SK-N-SH (cell line): ENCODE measurements at regions not wholly inside any gene's neighbourhood (a gene's known extent, or its start where the extent isn't known, plus 50 kb on each side); places are given as distances from the start of the nearest gene placed in this dataset.

ENCODE experiments used
- CTCF ChIA-PET: fragments of 300-600, 350-600 bp; formaldehyde crosslinking; extraction: SDS; loops from one replicate; lab custom pipeline; 2021; lab: Yijun Ruan, JAX
- POLR2A ChIA-PET: fragments of 350-600 bp; sonication (Branson Sonifier 250); formaldehyde crosslinking; extraction: SDS; loops from one replicate; lab custom pipeline; 2020; ENCODE audit warnings: antibody characterized with exemption, inconsistent platforms; lab: Yijun Ruan, JAX
- DNase-seq: peaks from one replicate; pipeline ENCODE4 v3.0.0; 2012
- H2AFZ ChIP-seq: fragments of 200-600 bp; sonication (generic); 2 replicates; pipeline ENCODE4 v1.8.1; 2016; ENCODE audit warnings: antibody characterized with exemption, mild to moderate bottlenecking, low read depth
- H3F3A ChIP-seq: fragments of 200-600 bp; sonication (generic); replicated peaks from 2 replicates; pipeline ENCODE3; 2016; ENCODE audit warnings: antibody characterized with exemption, mild to moderate bottlenecking; ENCODE audit not compliant: insufficient read depth
- H3K27ac ChIP-seq, 2 experiments: fragments of 200-500 bp in 1 of 2; fragments of 200-600 bp in 1 of 2; sonication (Bioruptor generic) in 1 of 2; sonication (generic), shearing (Covaris generic) in 1 of 2; 2 replicates each; pipeline versions ENCODE4 v1.5.1 to v1.6.1; 2014 to 2016; ENCODE audit warnings: low read depth in 2 of 2, inconsistent platforms in 1 of 2, low read length in 1 of 2, mild to moderate bottlenecking in 1 of 2, mixed read lengths in 1 of 2
- H3K27me3 ChIP-seq: fragments of 200-600 bp; sonication (generic), shearing (Covaris generic); 2 replicates; pipeline ENCODE4 v1.6.1; 2016; ENCODE audit warnings: mixed run types; ENCODE audit not compliant: insufficient read depth
- H3K36me3 ChIP-seq, 2 experiments: fragments of 200-500 bp in 1 of 2; fragments of 200-600 bp in 1 of 2; sonication (Bioruptor generic) in 1 of 2; sonication (generic) in 1 of 2; replicated peaks in 1 of 2; 2 replicates each; pipeline versions ENCODE3 to v1.5.1; 2014 to 2016; ENCODE audit warnings: low read length in 1 of 2, mild to moderate bottlenecking in 1 of 2; ENCODE audit not compliant: insufficient read depth in 2 of 2, control insufficient read depth in 1 of 2
- H3K4me1 ChIP-seq, 2 experiments: fragments of 200-500 bp in 1 of 2; fragments of 200-600 bp in 1 of 2; sonication (Bioruptor generic) in 1 of 2; sonication (generic), shearing (Covaris generic) in 1 of 2; 2 replicates each; pipeline versions ENCODE4 v1.5.1 to v1.6.1; 2014 to 2016; ENCODE audit warnings: low read depth in 1 of 2, low read length in 1 of 2, mixed run types in 1 of 2; ENCODE audit not compliant: insufficient read depth in 2 of 2, control insufficient read depth in 1 of 2
- H3K4me2 ChIP-seq: fragments of 200-600 bp; sonication (generic), shearing (Covaris generic); 2 replicates; pipeline ENCODE4 v1.6.1; 2017; ENCODE audit warnings: mixed run types
- H3K4me3 ChIP-seq, 2 experiments: fragments of 200-500 bp in 1 of 2; fragments of 200-600 bp in 1 of 2; sonication (Bioruptor generic) in 1 of 2; sonication (generic), shearing (Covaris generic) in 1 of 2; 2 replicates each; pipeline versions ENCODE4 v1.5.1 to v1.8.1; 2014 to 2016; ENCODE audit warnings: low read depth in 2 of 2, inconsistent platforms in 1 of 2, low read length in 1 of 2, mild to moderate bottlenecking in 1 of 2, mixed read lengths in 1 of 2, moderate library complexity in 1 of 2
- H3K79me2 ChIP-seq: fragments of 200-600 bp; sonication (generic); 2 replicates; pipeline ENCODE4 v1.8.1; 2017; ENCODE audit warnings: mild to moderate bottlenecking; ENCODE audit not compliant: insufficient read depth
- H3K9ac ChIP-seq: fragments of 200-600 bp; sonication (generic); 2 replicates; pipeline ENCODE4 v1.6.1; 2017; ENCODE audit warnings: mixed run types
- H3K9me2 ChIP-seq: fragments of 200-600 bp; sonication (generic); 2 replicates; pipeline ENCODE4 v1.6.1; 2017; ENCODE audit warnings: mixed run types
- H3K9me3 ChIP-seq: fragments of 200-600 bp; sonication (generic); 2 replicates; pipeline ENCODE4 v1.6.1; 2017; ENCODE audit warnings: mixed run types, mild to moderate bottlenecking, moderate library complexity
- H4K20me1 ChIP-seq: fragments of 200-600 bp; sonication (generic); 2 replicates; pipeline ENCODE4 v1.6.1; 2017; ENCODE audit warnings: mild to moderate bottlenecking, mixed run types; ENCODE audit not compliant: insufficient read depth
- ELF1 ChIP-seq: IDR thresholded peaks from 2 replicates; pipeline ENCODE4 v1.4.0; 2012
- EP300 ChIP-seq, 2 experiments: IDR thresholded peaks; 2 replicates each; pipeline versions ENCODE4 v1.4.0 to v1.6.1; 2012; ENCODE audit warnings: borderline replicate concordance in 1 of 2, low read depth in 1 of 2, low read length in 1 of 2
- EZH2phosphoT487 ChIP-seq: fragments of 200-600 bp; sonication (generic); IDR thresholded peaks from 2 replicates; pipeline ENCODE4 v1.6.1; 2017; ENCODE audit warnings: low read depth, mixed run types, mild to moderate bottlenecking, antibody characterized with exemption, moderate library complexity, borderline replicate concordance
- FOSL2 ChIP-seq: IDR thresholded peaks from 2 replicates; pipeline ENCODE4 v1.4.0; 2012; ENCODE audit warnings: low read depth, mild to moderate bottlenecking, moderate library complexity, borderline replicate concordance
- GATA2 ChIP-seq: sonication (generic); formaldehyde crosslinking; IDR thresholded peaks from 2 replicates; pipeline ENCODE4 v1.5.0; 2020; ENCODE audit warnings: mild to moderate bottlenecking, missing genetic modification reagents
- MEF2A ChIP-seq: IDR thresholded peaks from 2 replicates; pipeline ENCODE4 v1.4.0; 2012; ENCODE audit warnings: low read depth, borderline replicate concordance
- NFIC ChIP-seq: IDR thresholded peaks from 2 replicates; pipeline ENCODE4 v1.4.0; 2012; ENCODE audit warnings: borderline replicate concordance
- NRF1 ChIP-seq: IDR thresholded peaks from 2 replicates; pipeline ENCODE4 v1.6.1; 2012; ENCODE audit warnings: low read depth, mild to moderate bottlenecking, low read length
- RAD21 ChIP-seq: IDR thresholded peaks from 2 replicates; pipeline ENCODE4 v1.6.1; 2012; ENCODE audit warnings: mild to moderate bottlenecking, low read length
- REST ChIP-seq: IDR thresholded peaks from 2 replicates; pipeline ENCODE4 v1.6.1; 2012; ENCODE audit warnings: mild to moderate bottlenecking, low read depth, low read length, moderate library complexity
- RFX5 ChIP-seq: IDR thresholded peaks from 2 replicates; pipeline ENCODE4 v1.6.1; 2012; ENCODE audit warnings: mild to moderate bottlenecking, improper control_type of control experiment, low read length
- TAF1 ChIP-seq: IDR thresholded peaks from 2 replicates; pipeline ENCODE4 v1.6.1; 2012; ENCODE audit warnings: low read depth, mild to moderate bottlenecking, low read length, moderate library complexity, borderline replicate concordance
- USF1 ChIP-seq: IDR thresholded peaks from 2 replicates; pipeline ENCODE4 v1.4.0; 2012; ENCODE audit warnings: low read depth, borderline replicate concordance
- WGBS: methylation state at CpG from one replicate; pipeline ENCODE4 v1.1.6; 2017; ENCODE audit warnings: low lambda C conversion rate; 5-methylcytosine and 5-hydroxymethylcytosine counted together
- TF ChIP-seq, protein P1 (sequence below): IDR thresholded peaks from 2 replicates; pipeline ENCODE4 v1.4.0; 2012; ENCODE audit warnings: low read depth, borderline replicate concordance

DNA sequence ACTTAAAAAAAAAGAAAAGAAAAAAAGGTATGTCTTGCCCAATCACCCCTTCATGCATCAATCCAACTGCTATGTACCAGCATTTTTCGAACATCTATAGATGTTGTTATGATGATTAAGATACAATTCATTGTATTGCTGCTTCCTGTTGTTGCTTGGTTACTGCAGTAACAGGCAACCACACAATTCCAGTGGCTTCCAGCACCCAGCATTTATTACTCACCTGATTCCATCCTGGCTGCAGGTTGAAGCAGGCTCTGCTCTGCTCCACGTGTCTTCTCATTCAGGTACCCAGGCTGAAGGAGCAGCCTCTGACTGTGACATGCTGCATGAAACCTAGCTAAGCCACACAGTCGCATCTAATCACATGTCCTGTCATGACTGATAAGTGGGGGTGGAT lies 196.9 kb downstream of the INO80D start:
- Histone ChIP-seq H4K20me1 (no peaks in the 10 kb centered on the region), H3K27ac (no peak overlapping the region), H3K9ac (no peak overlapping the region), H2AFZ (no peak overlapping the region), H3F3A (no peaks in the 10 kb centered on the region), H3K79me2 (no peaks in the 10 kb centered on the region), H3K27me3 (no peaks in the 10 kb centered on the region), H3K9me3 (no peaks in the 10 kb centered on the region), H3K9me2 (no peaks in the 10 kb centered on the region), H3K4me1 (peaks cover 0 to 6% of the 10 kb centered on the region in 2 experiments; a peak in 1 of 4 replicates), H3K4me2 (no peak overlapping the region), H3K4me3 (no peak overlapping the region), H3K36me3 (no peaks in the 10 kb centered on the region)
- ChIA-PET POLR2A (no interaction called here), CTCF (interaction anchor here (0.6 kb wide), 1 partner anchor 23 kb away, joined by 3 read pairs; no protein-coding TSS in a partner anchor)
- no peak for DNase-seq
- WGBS = 58% methylated on average over 3 of the region's 3 CpGs
- TF ChIP-seq RAD21 (no peak), REST (no peak), FOSL2 (no peak), USF1 (no peak), GATA2 (CRISPR knock-in tag) (no peak), MEF2A (no peak), ELF1 (no peak), EZH2phosphoT487 (no peak), EP300 (IDR thresholded peaks at IDR 0.05; ENCODE audit: borderline replicate concordance in 1 of 2, low read depth in 1 of 2, low read length in 1 of 2) (no peak), NRF1 (no peak), TAF1 (no peak), RFX5 (no peak), NFIC (no peak)
- TF ChIP-seq, protein P1, sequence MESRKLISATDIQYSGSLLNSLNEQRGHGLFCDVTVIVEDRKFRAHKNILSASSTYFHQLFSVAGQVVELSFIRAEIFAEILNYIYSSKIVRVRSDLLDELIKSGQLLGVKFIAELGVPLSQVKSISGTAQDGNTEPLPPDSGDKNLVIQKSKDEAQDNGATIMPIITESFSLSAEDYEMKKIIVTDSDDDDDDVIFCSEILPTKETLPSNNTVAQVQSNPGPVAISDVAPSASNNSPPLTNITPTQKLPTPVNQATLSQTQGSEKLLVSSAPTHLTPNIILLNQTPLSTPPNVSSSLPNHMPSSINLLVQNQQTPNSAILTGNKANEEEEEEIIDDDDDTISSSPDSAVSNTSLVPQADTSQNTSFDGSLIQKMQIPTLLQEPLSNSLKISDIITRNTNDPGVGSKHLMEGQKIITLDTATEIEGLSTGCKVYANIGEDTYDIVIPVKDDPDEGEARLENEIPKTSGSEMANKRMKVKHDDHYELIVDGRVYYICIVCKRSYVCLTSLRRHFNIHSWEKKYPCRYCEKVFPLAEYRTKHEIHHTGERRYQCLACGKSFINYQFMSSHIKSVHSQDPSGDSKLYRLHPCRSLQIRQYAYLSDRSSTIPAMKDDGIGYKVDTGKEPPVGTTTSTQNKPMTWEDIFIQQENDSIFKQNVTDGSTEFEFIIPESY = no peak
